Testis (tissue), 2 donors: ENCODE measurements at regions not wholly inside any gene's neighbourhood (a gene's known extent, or its start where the extent isn't known, plus 50 kb on each side); places are given as distances from the start of the nearest gene placed in this dataset.

Experiments
- DNase-seq: peaks from one replicate; pipeline ENCODE4 v3.0.0-alpha.2; 2019
- H3K27ac ChIP-seq, 2 donors: fragments of 200-600 bp; sonication (generic); one replicate each; pipeline ENCODE4 v1.5.1; 2019
- H3K27me3 ChIP-seq: fragments of 200-600 bp; sonication (generic); one replicate; pipeline ENCODE4 v1.5.1; 2019
- H3K36me3 ChIP-seq: fragments of 200-600 bp; sonication (generic); one replicate; pipeline ENCODE4 v1.5.1; 2017; ENCODE audit warnings: low read depth; ENCODE audit errors: missing control alignments
- H3K4me1 ChIP-seq: fragments of 200-600 bp; sonication (generic); one replicate; pipeline ENCODE4 v1.5.1; 2019
- H3K4me3 ChIP-seq, 2 donors: fragments of 200-600 bp; sonication (generic); one replicate each; pipeline ENCODE4 v1.5.1; 2017 to 2019
- H3K9me3 ChIP-seq: fragments of 200-600 bp; sonication (generic); one replicate; pipeline ENCODE4 v1.5.1; 2017
- POLR2A ChIP-seq: fragments of 450-650 bp; IDR thresholded peaks from one replicate; pipeline ENCODE4 v1.6.1; 2017; ENCODE audit warnings: antibody characterized with exemption, mild to moderate bottlenecking, moderate library complexity
- WGBS, 2 donors: methylation state at CpG; one replicate each; pipeline ENCODE4 v1.1.5; 2018; 5-methylcytosine and 5-hydroxymethylcytosine counted together
- intact Hi-C: fragments of 100-400 bp; cut with DNase I; formaldehyde crosslinking; loops from one replicate; pipeline ENCODE4 v1.15.1; 2023; ENCODE audit warnings: low total_unique reads
- TF ChIP-seq, protein P1 (sequence below), 3 experiments: fragments of 450-650 bp in 2 of 3; fragments of 200-600 bp in 1 of 3; sonication (generic) in 1 of 3; IDR thresholded peaks; one replicate each; pipeline ENCODE4 v1.5.1; 2016 to 2019; ENCODE audit warnings: antibody characterized with exemption in 3 of 3, mild to moderate bottlenecking in 2 of 3, moderate library complexity in 1 of 3

DNA sequence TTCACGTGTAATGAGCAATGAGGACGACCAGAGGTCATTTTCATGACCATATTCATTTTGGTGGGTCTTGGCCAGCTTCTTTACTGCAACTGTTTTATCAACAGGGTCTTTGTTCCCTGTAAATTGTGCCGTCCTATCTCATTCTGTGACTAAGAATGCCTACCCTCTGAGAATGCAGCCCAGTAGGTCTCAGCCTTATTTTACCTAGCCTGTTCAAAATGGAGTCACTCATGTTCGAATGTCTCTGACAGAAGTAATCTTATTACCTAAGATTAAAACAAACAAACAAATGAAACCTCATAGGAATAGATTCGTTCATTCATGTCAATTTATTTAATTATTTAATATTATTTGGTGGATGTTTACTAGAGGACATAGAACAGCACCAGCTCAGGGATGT, 714.8 kb downstream of the ADCYAP1 start:
- no peak overlapping the region for H3K27ac ChIP-seq
- no peaks in the 10 kb centered on the region for H3K27me3 ChIP-seq
- WGBS, 2 donors = 77 to 78% methylated on average over 5 of the region's 5 CpGs
- no peak for DNase-seq
- H3K4me3 ChIP-seq = no peak overlapping the region
- intact Hi-C loops = no loop called here
- no peaks in the 10 kb centered on the region for H3K9me3 ChIP-seq
- H3K4me1 ChIP-seq = no peaks in the 10 kb centered on the region
- no peaks in the 10 kb centered on the region for H3K36me3 ChIP-seq
- TF ChIP-seq, protein P1, sequence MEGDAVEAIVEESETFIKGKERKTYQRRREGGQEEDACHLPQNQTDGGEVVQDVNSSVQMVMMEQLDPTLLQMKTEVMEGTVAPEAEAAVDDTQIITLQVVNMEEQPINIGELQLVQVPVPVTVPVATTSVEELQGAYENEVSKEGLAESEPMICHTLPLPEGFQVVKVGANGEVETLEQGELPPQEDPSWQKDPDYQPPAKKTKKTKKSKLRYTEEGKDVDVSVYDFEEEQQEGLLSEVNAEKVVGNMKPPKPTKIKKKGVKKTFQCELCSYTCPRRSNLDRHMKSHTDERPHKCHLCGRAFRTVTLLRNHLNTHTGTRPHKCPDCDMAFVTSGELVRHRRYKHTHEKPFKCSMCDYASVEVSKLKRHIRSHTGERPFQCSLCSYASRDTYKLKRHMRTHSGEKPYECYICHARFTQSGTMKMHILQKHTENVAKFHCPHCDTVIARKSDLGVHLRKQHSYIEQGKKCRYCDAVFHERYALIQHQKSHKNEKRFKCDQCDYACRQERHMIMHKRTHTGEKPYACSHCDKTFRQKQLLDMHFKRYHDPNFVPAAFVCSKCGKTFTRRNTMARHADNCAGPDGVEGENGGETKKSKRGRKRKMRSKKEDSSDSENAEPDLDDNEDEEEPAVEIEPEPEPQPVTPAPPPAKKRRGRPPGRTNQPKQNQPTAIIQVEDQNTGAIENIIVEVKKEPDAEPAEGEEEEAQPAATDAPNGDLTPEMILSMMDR (IDR thresholded peaks at IDR 0.05) = no peak
- TF ChIP-seq POLR2A = no peak

DNA sequence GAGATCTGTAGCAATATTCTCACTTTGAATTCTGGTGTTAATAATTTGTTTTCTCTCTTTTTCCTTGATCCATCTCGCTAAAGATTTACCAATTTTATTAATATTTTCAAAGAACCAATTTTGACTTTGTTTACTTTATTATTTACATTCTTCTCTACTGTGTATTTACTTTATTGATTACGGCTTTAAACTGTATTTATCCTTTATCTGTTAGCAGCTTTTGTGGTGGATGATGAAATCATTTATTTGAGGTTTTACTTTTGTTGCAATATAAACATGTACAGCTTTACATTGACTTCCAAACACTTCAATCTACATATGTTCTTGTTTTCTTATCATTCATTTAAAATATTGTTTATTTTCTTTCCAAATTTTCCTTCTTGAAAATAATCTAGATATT, 719.9 kb downstream of the ADCYAP1 start:
- DNase-seq = no peak
- Histone ChIP-seq H3K4me1 (no peaks in the 10 kb centered on the region), H3K27me3 (no peaks in the 10 kb centered on the region), H3K36me3 (no peaks in the 10 kb centered on the region), H3K27ac (no peak overlapping the region), H3K9me3 (no peaks in the 10 kb centered on the region), H3K4me3 (no peak overlapping the region)
- WGBS, 2 donors = 82 to 84% methylated on average over 2 of the region's 2 CpGs
- TF ChIP-seq POLR2A = no peak
- TF ChIP-seq, protein P1 (IDR thresholded peaks at IDR 0.05) = no peak
- intact Hi-C loops = no loop called here

DNA sequence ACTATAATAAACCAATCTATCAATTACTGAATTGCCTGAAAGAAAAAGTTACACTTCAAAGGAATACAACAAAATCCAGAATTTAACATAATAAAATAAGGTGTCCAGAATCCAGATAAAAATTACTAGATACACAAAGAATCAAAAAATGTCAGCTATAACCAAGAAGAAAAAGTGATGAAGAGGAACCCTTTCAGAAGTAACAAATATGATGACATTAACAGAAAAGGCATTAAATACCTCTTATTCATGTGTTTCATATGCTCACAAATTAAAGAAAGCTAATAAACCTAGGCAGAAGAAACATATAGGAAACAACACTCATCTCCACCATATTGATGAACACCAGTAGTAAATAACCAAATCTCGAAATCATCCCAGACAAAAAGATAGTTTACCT, 722.8 kb downstream of the ADCYAP1 start:
- WGBS, 2 donors = 78 to 89% methylated on average over 1 of the region's 1 CpG
- intact Hi-C loops = no loop called here

DNA sequence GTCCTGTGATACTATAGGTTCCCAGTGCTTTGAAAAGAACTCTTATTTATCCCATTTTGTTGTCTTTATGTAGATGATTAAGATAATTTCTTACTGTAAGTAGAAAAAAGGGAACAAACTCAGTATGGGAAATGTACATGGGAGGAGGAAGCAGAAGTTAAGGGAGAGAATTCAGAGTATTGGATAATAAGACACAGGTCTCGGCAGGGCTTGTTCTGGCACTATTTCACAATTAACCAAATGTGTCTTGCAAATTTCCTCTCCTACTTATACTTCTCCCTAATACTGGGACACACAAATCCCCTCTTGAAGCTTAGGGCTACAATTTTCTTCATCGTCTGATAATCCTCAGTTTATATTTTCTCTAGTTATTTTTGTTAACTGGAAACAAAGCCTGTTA, 744.0 kb downstream of the ADCYAP1 start:
- TF ChIP-seq POLR2A = no peak
- TF ChIP-seq, protein P1 (IDR thresholded peaks at IDR 0.05) = no peak
- Histone ChIP-seq H3K4me3 (no peak overlapping the region), H3K27me3 (no peaks in the 10 kb centered on the region), H3K4me1 (no peaks in the 10 kb centered on the region), H3K27ac (no peak overlapping the region), H3K9me3 (no peaks in the 10 kb centered on the region), H3K36me3 (no peaks in the 10 kb centered on the region)
- WGBS, 2 donors = 44 to 65% methylated on average over 2 of the region's 2 CpGs
- DNase-seq = no peak
- intact Hi-C loops = no loop called here

More for the DNA sequence above, 722.8 kb downstream of the ADCYAP1 start:
- DNase-seq = no peak
- Histone ChIP-seq H3K4me1 (no peaks in the 10 kb centered on the region), H3K36me3 (no peaks in the 10 kb centered on the region), H3K27ac (no peak overlapping the region), H3K27me3 (no peaks in the 10 kb centered on the region), H3K4me3 (no peak overlapping the region), H3K9me3 (no peaks in the 10 kb centered on the region)
- TF ChIP-seq POLR2A = no peak
- TF ChIP-seq, protein P1 (IDR thresholded peaks at IDR 0.05) = no peak

DNA sequence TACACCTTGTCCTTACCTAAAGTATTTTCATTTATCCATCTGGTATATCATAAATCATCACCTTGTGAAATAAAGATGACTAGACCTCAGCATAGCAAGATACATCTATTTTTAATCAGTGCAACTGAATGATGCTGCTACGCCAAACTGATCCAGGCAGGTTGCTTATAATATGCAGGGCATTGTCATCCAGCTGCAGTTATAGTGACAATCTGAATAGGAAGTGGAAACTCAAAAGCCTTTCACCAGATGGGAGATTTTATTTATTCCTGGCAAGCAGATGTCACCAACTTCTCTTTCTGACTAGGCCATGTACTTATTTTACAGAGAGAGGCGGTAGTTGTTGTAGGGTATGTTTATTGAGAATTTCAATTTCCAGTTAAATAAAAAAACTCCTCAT, 747.3 kb downstream of the ADCYAP1 start:
- Histone ChIP-seq H3K4me1 (no peaks in the 10 kb centered on the region), H3K9me3 (no peaks in the 10 kb centered on the region), H3K27me3 (no peaks in the 10 kb centered on the region), H3K4me3 (no peak overlapping the region), H3K36me3 (no peaks in the 10 kb centered on the region), H3K27ac (no peak overlapping the region)
- intact Hi-C loops = no loop called here
- no peak for TF ChIP-seq POLR2A
- TF ChIP-seq, protein P1 (IDR thresholded peaks at IDR 0.05) = no peak
- 83 to 93% methylated on average over 2 of the region's 2 CpGs for WGBS, 2 donors
- no peak for DNase-seq
